OCI-LY3 (cell line): ENCODE measurements at regions not wholly inside any gene's neighbourhood (a gene's known extent, or its start where the extent isn't known, plus 50 kb on each side); places are given as distances from the start of the nearest gene placed in this dataset.

ENCODE experiments used
- EZH2phosphoT487 ChIP-seq: fragments of 200-600 bp; shearing (Covaris generic); IDR thresholded peaks from 2 replicates; pipeline ENCODE4 v1.6.1; 2018; ENCODE audit warnings: antibody characterized with exemption, mixed run types, low read depth
- TF ChIP-seq, protein P1 (sequence below): fragments of 200-600, 300-600 bp; sonication (generic); IDR thresholded peaks from 2 replicates; pipeline ENCODE4 v1.5.1; 2014; ENCODE audit warnings: antibody characterized with exemption, low read length, low read depth

DNA sequence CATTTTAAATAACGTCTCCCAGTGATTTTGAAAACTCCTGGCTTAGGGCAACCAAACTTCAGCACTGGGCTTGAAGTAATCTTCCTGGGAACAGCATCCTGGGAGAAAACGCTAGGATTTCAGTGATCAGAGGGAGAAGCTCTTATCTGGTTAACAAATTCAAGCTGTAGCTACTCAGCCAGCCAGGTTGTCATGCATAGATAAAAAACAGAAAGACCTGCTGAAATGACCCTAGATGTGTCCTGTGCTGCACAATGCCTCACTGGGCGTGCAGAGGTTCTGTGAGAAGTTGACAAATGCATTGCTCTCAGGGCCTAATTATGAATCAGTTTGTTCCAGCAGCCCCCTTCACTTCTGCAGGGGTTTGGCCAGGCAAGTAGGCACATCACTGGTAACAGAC, 68.9 kb upstream of the CHCHD3 start:
- TF ChIP-seq, protein P1, sequence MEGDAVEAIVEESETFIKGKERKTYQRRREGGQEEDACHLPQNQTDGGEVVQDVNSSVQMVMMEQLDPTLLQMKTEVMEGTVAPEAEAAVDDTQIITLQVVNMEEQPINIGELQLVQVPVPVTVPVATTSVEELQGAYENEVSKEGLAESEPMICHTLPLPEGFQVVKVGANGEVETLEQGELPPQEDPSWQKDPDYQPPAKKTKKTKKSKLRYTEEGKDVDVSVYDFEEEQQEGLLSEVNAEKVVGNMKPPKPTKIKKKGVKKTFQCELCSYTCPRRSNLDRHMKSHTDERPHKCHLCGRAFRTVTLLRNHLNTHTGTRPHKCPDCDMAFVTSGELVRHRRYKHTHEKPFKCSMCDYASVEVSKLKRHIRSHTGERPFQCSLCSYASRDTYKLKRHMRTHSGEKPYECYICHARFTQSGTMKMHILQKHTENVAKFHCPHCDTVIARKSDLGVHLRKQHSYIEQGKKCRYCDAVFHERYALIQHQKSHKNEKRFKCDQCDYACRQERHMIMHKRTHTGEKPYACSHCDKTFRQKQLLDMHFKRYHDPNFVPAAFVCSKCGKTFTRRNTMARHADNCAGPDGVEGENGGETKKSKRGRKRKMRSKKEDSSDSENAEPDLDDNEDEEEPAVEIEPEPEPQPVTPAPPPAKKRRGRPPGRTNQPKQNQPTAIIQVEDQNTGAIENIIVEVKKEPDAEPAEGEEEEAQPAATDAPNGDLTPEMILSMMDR: no peak
- TF ChIP-seq EZH2phosphoT487: no peak
